GM12878 (cell line): ENCODE measurements at regions not wholly inside any gene's neighbourhood (a gene's known extent, or its start where the extent isn't known, plus 50 kb on each side); places are given as distances from the start of the nearest gene placed in this dataset.

Experiments used
- ATAC-seq: fragments of 200-7000 bp; cut with Tn5 transposase; 3 replicates; pipeline ENCODE4 v1.9.1; 2020; ENCODE audit warnings: mild to moderate bottlenecking, moderate library complexity
- BruUV-seq: library from RNA; stranded (reverse); fragments of 400-500 nt; replicated peaks from 2 replicates; lab custom pipeline; 2021; lab: Mats Ljungman, UMichigan
- CTCF ChIA-PET: fragments of 300-600 bp; sonication (Branson Sonifier 250); formaldehyde crosslinking; extraction: SDS; loops from one replicate; lab custom pipeline; 2021; ENCODE audit warnings: inconsistent platforms; lab: Yijun Ruan, JAX
- POLR2A ChIA-PET: fragments of 350-600 bp; formaldehyde crosslinking; extraction: SDS; loops from one replicate; lab custom pipeline; 2021; ENCODE audit warnings: inconsistent platforms; lab: Charles Lee
- RAD21 ChIA-PET: fragments of 300-600 bp; sonication (Branson Sonifier 250); formaldehyde crosslinking; loops from one replicate; lab custom pipeline; 2023; ENCODE audit warnings: antibody characterized with exemption; ENCODE audit not compliant: unreplicated experiment; lab: Charles Lee
- SMC1A ChIA-PET: fragments of 300-600 bp; sonication (Branson Sonifier 250); formaldehyde crosslinking; loops from one replicate; lab custom pipeline; 2023; ENCODE audit not compliant: unreplicated experiment, uncharacterized antibody; lab: Charles Lee
- DNase-seq: peaks from one replicate; pipeline ENCODE4 v3.0.0-alpha.2; 2011; ENCODE audit warnings: low read depth, low spot score
- FAIRE-seq: peaks from 3 replicates; lab custom pipeline; 2011; peaks lifted over from hg19 to GRCh38; lab: Jason Lieb, UNC
- H2AFZ ChIP-seq: 2 replicates; pipeline ENCODE4 v1.6.0; 2011; ENCODE audit warnings: low read depth, low read length, control low read depth; ENCODE audit not compliant: control insufficient read depth
- H3K27ac ChIP-seq: 2 replicates; pipeline ENCODE4 v1.5.1; 2011; ENCODE audit warnings: control low read depth; ENCODE audit not compliant: control insufficient read depth, insufficient read depth
- H3K27me3 ChIP-seq, 2 experiments: replicated peaks in 1 of 2; 2 replicates each; pipeline versions ENCODE4 v1.6.0 to v1.6.1; 2011; ENCODE audit warnings: low read length in 1 of 2; ENCODE audit not compliant: control insufficient read depth in 2 of 2, insufficient read depth in 2 of 2
- H3K36me3 ChIP-seq, 2 experiments: 2 replicates each; pipeline ENCODE4 v1.5.1; 2011; ENCODE audit warnings: low read length in 1 of 2; ENCODE audit not compliant: control insufficient read depth in 2 of 2, insufficient read depth in 2 of 2
- H3K4me1 ChIP-seq: 2 replicates; pipeline ENCODE4 v1.6.1; 2011; ENCODE audit warnings: mild to moderate bottlenecking, low read length, moderate library complexity, mixed read lengths; ENCODE audit not compliant: control insufficient read depth, insufficient read depth
- H3K4me2 ChIP-seq: 2 replicates; pipeline ENCODE4 v1.6.0; 2011; ENCODE audit warnings: control low read depth; ENCODE audit not compliant: control insufficient read depth, insufficient read depth
- H3K4me3 ChIP-seq: fragments of 200-600 bp; sonication (generic); 2 replicates; pipeline ENCODE4 v1.5.1; 2016
- H3K79me2 ChIP-seq: 2 replicates; pipeline ENCODE4 v1.6.0; 2011; ENCODE audit warnings: low read length; ENCODE audit not compliant: control insufficient read depth, insufficient read depth
- H3K9ac ChIP-seq: 2 replicates; pipeline ENCODE4 v1.8.0; 2011; ENCODE audit warnings: low read length, control low read depth, mixed read lengths; ENCODE audit not compliant: control insufficient read depth, insufficient read depth
- H3K9me3 ChIP-seq: replicated peaks from 3 replicates; pipeline ENCODE4 v1.5.1; 2011; ENCODE audit warnings: mild to moderate bottlenecking, low read length; ENCODE audit not compliant: control insufficient read depth, insufficient read depth
- H4K20me1 ChIP-seq: 2 replicates; pipeline ENCODE4 v1.6.0; 2011; ENCODE audit not compliant: control insufficient read depth, insufficient read depth
- CBX5 ChIP-seq: sonication (generic); IDR thresholded peaks from 2 replicates; pipeline ENCODE4 v1.6.1; 2016; ENCODE audit warnings: low read depth, moderate library complexity, mild to moderate bottlenecking, inconsistent platforms
- CEBPB ChIP-seq, 2 experiments: fragments of 150-350 bp in 1 of 2; IDR thresholded peaks; 2 replicates each; pipeline ENCODE4 v1.6.1; 2012 to 2014; ENCODE audit warnings: low read depth in 2 of 2, low read length in 2 of 2, borderline replicate concordance in 1 of 2, inconsistent platforms in 1 of 2
- CREM ChIP-seq: IDR thresholded peaks from 2 replicates; pipeline ENCODE4 v1.6.1; 2014; ENCODE audit warnings: antibody characterized with exemption, low read depth
- EED ChIP-seq: sonication (generic); IDR thresholded peaks from 2 replicates; pipeline ENCODE4 v1.6.1; 2016; ENCODE audit warnings: antibody characterized with exemption, low read depth
- HDAC6 ChIP-seq: fragments of 200-600 bp; sonication (generic); IDR thresholded peaks from one replicate; pipeline ENCODE4 v1.8.0; 2017; ENCODE audit warnings: antibody characterized with exemption; ENCODE audit not compliant: unreplicated experiment
- HDGF ChIP-seq: fragments of 450-650 bp; IDR thresholded peaks from 2 replicates; pipeline ENCODE4 v1.6.1; 2016; ENCODE audit warnings: antibody characterized with exemption
- IKZF2 ChIP-seq, 2 experiments: fragments of 450-650 bp; IDR thresholded peaks; 2 replicates each; pipeline ENCODE4 v1.6.1; 2017; ENCODE audit warnings: mild to moderate bottlenecking in 2 of 2, moderate library complexity in 2 of 2
- IRF4 ChIP-seq: IDR thresholded peaks from 2 replicates; pipeline ENCODE4 v1.6.1; 2011; ENCODE audit warnings: low read depth, low read length
- MAX ChIP-seq: IDR thresholded peaks from 2 replicates; pipeline ENCODE4 v1.6.1; 2012; ENCODE audit warnings: low read depth, low read length, improper control_type of control experiment
- PAX8 ChIP-seq: fragments of 450-650 bp; IDR thresholded peaks from 2 replicates; pipeline ENCODE4 v1.6.1; 2017; ENCODE audit warnings: mild to moderate bottlenecking, moderate library complexity
- POLR2AphosphoS5 ChIP-seq: IDR thresholded peaks from 2 replicates; pipeline ENCODE4 v1.6.1; 2011; ENCODE audit warnings: mild to moderate bottlenecking, low read length, inconsistent platforms
- PRDM15 ChIP-seq: fragments of 450-650 bp; formaldehyde crosslinking; IDR thresholded peaks from 2 replicates; pipeline ENCODE4 v1.4.0; 2020; ENCODE audit warnings: mild to moderate bottlenecking, moderate library complexity
- SIN3A ChIP-seq: IDR thresholded peaks from 2 replicates; pipeline ENCODE4 v1.6.1; 2012; ENCODE audit warnings: low read depth, low read length, improper control_type of control experiment
- SUZ12 ChIP-seq: fragments of 200-600 bp; sonication (generic); IDR thresholded peaks from one replicate; pipeline ENCODE4 v1.6.1; 2018; ENCODE audit warnings: antibody characterized with exemption, mild to moderate bottlenecking; ENCODE audit not compliant: unreplicated experiment
- YY1 ChIP-seq: IDR thresholded peaks from 2 replicates; pipeline ENCODE4 v1.6.1; 2011; ENCODE audit warnings: low read depth, mild to moderate bottlenecking, low read length
- ZNF384 ChIP-seq: IDR thresholded peaks from 2 replicates; pipeline ENCODE4 v1.6.1; 2012; ENCODE audit warnings: low read depth, mild to moderate bottlenecking, low read length, improper control_type of control experiment, borderline replicate concordance
- WGBS: methylation state at CpG from one replicate; pipeline ENCODE4 v1.1.6; 2016; ENCODE audit warnings: low lambda C conversion rate; ENCODE audit not compliant: insufficient replicate concordance, insufficient coverage; ENCODE audit errors: missing lambda C conversion rate; 5-methylcytosine and 5-hydroxymethylcytosine counted together
- in situ Hi-C: fragments of 300-500 bp; cut with MboI; formaldehyde crosslinking; loops from 9 replicates; pipeline ENCODE4 v1.14.3; 2018; ENCODE audit warnings: mixed read lengths
- intact Hi-C: fragments of 100-400 bp; cut with micrococcal nuclease; formaldehyde crosslinking; loops from one replicate; pipeline ENCODE4 v1.14.2; 2022; ENCODE audit not compliant: unreplicated experiment

GRCh38 chr5:17735761-17736160 is 101.5 kb downstream of the TAF11L14 start:
- SMC1A ChIA-PET, result no interaction called here
- no peak for FAIRE-seq
- intact Hi-C loops, result no loop called here
- Histone ChIP-seq H3K36me3 (no peaks in the 10 kb centered on the region), H2AFZ (no peak overlapping the region), H3K4me2 (no peak overlapping the region), H3K9ac (no peak overlapping the region)
- TF ChIP-seq HDAC6 (no peak), CREM (no peak)
- TF ChIP-seq, all 136 proteins: peak for 0
- no peaks in the 10 kb centered on the region for H3K4me1 ChIP-seq
- no peaks in the 10 kb centered on the region for H3K9me3 ChIP-seq
- H3K27me3 ChIP-seq, result no peaks in the 10 kb centered on the region
- in situ Hi-C loops, result no loop called here
- no peak overlapping the region for H3K27ac ChIP-seq
- DNase-seq, result no peak
- 29% methylated on average over 4 of the region's 4 CpGs for WGBS
- no peak for ATAC-seq
- ChIA-PET POLR2A (no interaction called here), CTCF (no interaction called here), RAD21 (no interaction called here)
- no TSS peak for BruUV-seq
- H3K79me2 ChIP-seq, result no peaks in the 10 kb centered on the region
- no peaks in the 10 kb centered on the region for H4K20me1 ChIP-seq
- H3K4me3 ChIP-seq, result no peak overlapping the region

- Histone ChIP-seq H3K36me3 (no peaks in the 10 kb centered on the region), H3K4me1 (no peaks in the 10 kb centered on the region), H2AFZ (no peak overlapping the region), H3K9ac (no peak overlapping the region), H3K4me2 (no peak overlapping the region), H3K27ac (no peak overlapping the region), H3K27me3 (no peaks in the 10 kb centered on the region), H4K20me1 (no peaks in the 10 kb centered on the region), H3K79me2 (no peaks in the 10 kb centered on the region), H3K4me3 (no peak overlapping the region), H3K9me3 (no peaks in the 10 kb centered on the region)
- DNase-seq, result no peak
- intact Hi-C loops (no loop called here), in situ Hi-C loops (no loop called here)
- BruUV-seq, result no TSS peak
- SMC1A ChIA-PET, result no interaction called here
- ATAC-seq, result no peak
- CTCF ChIA-PET, result no interaction called here
- POLR2A ChIA-PET, result no interaction called here
- RAD21 ChIA-PET, result no interaction called here
- no peak for FAIRE-seq
- WGBS, result 60% methylated on average over 2 of the region's 2 CpGs
- no peak for TF ChIP-seq YY1
- no peak for TF ChIP-seq CEBPB (IDR thresholded peaks at IDR 0.05; ENCODE audit: borderline replicate concordance in 1 of 2, low read depth in 2 of 2, low read length in 2 of 2)
- TF ChIP-seq ZNF384, result no peak
- TF ChIP-seq POLR2AphosphoS5, result no peak
- TF ChIP-seq MAX, result no peak
- TF ChIP-seq PAX8, result no peak
- TF ChIP-seq HDGF, result no peak
- TF ChIP-seq PRDM15 (CRISPR knock-in tag), result no peak
- TF ChIP-seq SIN3A, result no peak
- no peak for TF ChIP-seq SUZ12
- no peak for TF ChIP-seq IKZF2 (IDR thresholded peaks at IDR 0.05)
- no peak for TF ChIP-seq IRF4
- TF ChIP-seq EED, result no peak
- TF ChIP-seq CBX5, result no peak
Measured at GRCh38 chr5:17737092-17737491, 102.8 kb downstream of the TAF11L14 start.
